Putamen (tissue), 1 donor: ENCODE measurements at regions not wholly inside any gene's neighbourhood (a gene's known extent, or its start where the extent isn't known, plus 50 kb on each side); places are given as distances from the start of the nearest gene placed in this dataset.

Experiments
- DNase-seq: peaks from one replicate; pipeline ENCODE4 v3.0.0-alpha.2; 2016; ENCODE audit warnings: low spot score

DNA sequence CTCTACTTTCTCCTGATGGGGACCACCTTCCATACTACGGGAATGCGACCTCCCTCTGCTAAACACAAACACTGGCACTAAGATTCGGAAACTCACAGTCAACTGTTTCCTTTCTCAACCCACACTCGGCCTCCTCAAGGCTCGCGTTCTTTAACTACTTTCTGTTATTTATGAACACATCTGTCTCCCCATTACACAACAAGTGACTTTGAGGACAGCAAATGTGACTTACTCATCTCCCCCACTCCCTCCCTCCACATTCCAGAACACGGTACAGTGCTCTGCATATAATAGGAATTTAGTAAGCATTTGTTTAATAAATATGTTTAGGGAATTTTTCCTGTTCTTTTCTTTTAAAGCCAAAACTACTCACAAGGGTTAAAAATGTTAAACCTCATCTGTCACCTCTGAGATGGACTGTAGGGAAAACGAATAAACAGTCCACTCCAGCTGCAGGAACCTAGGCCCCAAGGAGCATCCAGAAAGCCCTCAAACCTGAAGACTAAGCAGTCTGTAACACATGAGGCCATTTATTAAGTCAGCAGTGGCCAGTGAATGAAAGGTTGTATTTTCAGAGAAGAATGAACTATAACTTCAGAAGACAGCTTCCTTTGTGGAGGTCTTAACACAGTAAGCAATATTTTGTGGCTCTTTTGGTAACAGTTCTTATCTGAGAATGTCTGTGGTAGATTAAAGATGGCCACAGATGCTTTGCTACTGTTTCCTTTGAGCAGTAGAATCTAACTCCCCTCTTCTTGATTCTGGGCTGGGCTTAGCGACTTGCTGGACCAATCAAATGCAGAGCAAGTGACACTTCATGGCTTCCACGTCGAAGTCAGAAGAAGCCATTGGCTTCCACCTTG, 209.6 kb upstream of the DTNBP1 start:
- no peak for DNase-seq

DNA sequence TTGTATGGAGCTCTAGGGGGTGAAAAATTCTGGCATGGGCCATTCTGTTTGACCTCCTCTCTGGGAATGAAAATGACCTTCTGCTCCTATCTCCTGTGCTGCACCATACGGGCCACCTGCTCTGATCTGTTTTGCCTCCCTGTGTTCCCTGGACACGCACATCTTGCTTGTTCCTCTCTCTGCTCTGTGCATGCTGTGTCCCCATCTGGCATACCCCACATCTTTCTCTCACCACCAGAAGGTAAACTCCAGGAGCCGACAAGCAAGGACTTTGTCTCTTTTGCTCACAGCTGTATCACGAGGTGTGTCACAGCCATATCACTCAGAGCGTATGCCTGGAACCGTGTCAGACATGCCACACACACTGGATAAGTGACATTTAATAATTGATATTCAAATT, 208.4 kb upstream of the DTNBP1 start:
- no peak for DNase-seq

DNA sequence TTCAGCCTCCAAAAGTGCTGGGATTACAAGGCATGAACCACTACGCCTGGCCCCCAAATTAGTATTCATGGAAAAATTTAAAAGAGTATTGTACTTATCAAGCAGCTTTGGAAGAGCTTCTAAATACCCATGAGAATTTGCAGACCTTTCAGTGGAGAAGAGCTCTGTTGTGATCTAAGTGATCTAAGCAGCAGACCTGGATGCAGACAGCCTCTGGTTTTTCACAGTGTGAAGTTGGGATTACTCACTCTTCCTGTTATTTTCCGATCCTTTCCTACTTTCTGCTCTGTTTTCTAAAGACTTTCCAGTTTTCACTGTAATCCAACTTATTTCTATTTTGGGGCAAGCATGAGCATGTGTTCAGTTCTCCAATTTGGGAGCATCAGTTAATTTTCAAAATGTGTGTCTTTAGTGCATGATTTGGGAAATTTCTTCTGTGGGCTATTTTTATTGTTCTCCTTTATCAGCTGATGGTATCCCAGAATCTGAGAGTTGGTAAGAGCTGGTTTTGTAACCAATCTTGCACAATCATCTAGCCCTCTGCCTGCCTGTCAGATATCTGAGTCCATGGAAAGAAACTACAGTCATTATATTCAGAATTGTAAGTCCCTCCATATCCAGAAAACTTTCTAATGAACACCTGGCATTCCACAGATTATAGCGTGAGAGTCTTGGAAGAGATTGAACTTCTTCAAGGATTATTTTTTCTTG, 207.7 kb upstream of the DTNBP1 start:
- no peak for DNase-seq

DNA sequence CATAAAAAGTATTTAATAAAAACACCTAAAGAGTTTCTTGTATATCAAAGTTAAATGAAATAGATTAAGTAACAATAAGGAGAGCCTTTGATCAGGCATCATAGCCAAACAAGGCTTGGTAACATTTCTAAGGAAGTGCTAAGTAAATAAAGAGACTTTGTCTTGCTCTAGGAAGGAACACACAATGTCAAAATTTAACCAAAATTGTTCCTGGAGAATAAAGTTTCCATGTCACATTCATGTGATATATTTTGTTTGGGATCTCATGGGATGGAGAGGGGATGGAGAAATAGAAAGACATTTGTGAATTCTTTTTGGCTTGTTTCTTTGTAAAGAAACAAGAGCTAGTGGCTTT, 201.9 kb upstream of the DTNBP1 start:
- DNase-seq, result no peak

DNA sequence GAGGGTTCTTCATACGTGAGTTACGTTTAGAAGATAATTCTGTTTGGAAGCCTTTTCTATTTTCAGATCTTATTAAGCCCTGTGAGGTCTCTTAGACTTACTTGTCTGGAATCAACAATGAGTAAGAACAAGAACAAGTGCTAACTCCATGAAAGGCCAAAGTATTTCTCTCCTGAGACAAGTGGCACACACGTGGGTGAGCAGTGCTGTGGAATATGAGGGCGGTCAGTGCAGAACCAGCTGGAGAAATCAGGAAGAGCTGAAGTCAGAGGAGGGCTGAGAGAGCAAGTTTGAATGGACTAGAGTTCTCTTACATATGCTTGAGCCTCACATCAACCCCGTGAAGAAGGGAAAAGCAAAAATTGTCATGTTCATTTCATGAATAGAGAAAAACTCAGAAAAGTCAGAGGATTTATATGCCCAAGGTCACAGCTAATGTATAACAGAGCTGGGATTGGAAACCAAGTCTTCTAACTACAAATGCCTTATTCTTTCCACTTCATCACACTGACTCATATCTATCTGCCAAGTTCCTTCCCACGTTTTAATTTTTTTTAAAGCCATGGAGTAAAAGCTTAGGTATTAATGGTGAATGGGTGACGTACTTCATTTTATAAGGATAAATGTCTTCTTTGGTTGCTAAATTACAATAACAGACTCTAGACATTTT, 201.3 kb upstream of the DTNBP1 start:
- DNase-seq, result peak; percentile 46

- DNase-seq, result no peak
Observed at GRCh38 chr6:15862810-15863209, 200.0 kb upstream of the DTNBP1 start.

DNA sequence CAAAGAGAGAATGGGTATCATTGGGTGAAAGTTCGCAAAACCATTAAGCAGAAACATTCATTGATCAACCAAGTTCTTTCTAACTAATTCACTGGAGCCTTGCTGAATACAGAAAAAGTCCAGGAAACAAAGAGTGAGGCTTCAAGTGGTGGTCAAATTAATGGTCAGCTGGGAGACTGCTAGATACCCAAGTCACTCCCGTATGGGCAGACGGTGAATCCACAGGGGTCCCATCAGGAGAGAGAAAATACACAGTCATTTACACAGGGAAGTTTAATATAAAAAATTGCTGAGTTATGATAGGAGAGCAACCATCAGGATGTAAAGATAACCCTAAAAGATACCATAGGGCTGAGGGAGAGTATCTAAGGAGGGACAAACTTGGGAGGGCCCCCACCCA, 198.7 kb upstream of the DTNBP1 start:
- DNase-seq, result no peak

DNA sequence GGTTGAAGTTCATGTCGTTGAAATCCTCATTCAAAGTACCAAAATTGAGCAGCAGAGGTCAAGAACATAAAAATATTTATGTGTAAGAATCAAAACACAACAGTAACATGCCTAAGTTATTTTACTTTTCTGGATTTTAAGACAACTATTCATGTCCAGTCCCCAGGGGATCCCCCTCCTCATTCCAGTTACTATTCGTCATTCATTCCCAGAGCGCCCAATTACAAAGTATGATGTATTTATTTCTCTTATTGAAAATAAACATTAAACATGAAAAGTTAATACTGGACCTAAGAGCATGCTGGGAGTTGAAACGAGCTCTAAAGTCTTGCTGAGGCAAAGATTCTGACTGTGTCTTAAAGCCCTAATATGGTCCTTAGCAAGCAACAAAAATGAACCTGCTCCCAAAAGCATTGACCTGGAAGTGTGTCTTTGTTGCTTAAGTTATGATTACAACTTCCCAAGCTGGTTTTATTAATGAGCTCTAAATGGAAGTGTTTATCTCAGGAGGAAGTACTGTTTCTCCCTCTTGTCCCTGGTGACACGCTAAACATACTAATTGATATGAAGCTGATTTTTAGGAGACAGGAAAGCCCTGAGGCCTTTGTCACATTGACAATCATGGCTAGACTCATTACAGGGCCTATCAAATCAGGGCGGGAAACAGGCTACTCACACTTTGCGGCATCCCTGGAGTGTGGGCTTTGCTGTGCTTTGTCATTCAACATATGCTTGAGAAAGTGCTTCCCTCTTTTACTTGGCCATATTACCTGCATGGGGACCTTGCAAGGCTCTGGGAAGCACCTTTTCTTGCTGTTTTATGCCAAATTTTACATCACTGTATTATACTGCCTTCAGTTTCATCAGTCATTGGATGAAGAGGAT, 192.2 kb upstream of the DTNBP1 start:
- DNase-seq, result no peak

DNA sequence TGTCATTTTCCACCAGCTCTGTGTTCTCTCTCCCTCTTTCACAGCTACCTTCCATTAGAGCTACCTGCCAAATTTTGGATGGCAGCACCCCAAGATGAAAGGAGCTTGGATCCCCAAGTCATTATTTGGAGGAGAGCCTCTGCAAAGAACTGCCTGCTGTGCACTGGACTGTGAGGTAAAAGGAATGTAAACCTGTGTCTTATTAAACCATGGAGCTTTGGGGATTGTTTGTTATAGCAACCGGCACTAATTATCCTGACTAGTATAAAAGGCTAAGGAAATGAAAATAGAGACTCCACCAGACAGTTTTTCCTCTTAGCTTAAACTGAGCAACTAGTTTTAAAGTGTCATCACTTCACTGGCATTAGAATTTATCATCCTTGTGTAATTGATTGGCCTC, 191.6 kb upstream of the DTNBP1 start:
- DNase-seq, result no peak

DNA sequence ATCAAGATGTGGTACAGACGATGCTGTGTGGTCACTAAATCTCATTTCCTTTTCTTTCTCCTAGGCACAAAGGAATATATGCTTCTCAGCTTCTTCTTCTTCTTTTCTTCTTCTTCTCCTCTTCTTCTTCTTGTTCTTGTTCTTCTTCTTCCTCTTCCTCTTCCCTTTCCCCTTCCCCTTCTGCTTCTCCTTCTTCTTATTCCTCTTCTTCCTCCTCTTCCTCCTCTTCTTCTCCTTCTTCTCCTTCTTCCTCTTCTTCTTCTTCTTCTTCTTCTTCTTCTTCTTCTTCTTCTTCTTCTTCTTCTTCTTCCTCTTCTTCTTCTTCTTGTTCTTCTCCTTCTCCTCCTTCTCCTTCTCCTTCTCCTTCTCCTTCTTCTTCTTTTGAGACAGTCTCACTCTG, 190.4 kb upstream of the DTNBP1 start:
- DNase-seq, result no peak

- no peak for DNase-seq
Observed at GRCh38 chr6:15852289-15852688, 189.5 kb upstream of the DTNBP1 start.

GRCh38 chr6:15849395-15849794, 186.6 kb upstream of the DTNBP1 start:
- no peak for DNase-seq

DNA sequence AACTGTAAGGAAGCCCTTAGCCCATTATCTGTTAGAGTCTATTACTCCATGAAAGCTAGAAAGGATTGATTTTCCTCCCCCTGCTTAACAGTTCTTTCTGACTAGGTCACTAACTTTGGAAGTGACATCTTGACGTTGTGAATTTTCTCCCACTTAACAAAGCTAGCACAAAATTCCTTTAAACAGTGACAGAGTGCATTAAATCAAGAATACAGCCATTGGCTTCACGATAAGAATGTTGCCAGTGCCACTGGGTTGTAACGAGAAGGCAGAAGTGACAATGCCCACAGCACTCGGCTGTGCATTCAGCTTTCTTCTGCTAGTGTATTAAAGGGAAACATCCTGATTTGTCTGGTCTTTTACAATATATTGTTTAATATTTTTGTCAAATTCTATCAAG, 182.7 kb upstream of the DTNBP1 start:
- DNase-seq, result no peak

GRCh38 chr6:15843764-15844163, 180.9 kb upstream of the DTNBP1 start:
- DNase-seq, result no peak

DNA sequence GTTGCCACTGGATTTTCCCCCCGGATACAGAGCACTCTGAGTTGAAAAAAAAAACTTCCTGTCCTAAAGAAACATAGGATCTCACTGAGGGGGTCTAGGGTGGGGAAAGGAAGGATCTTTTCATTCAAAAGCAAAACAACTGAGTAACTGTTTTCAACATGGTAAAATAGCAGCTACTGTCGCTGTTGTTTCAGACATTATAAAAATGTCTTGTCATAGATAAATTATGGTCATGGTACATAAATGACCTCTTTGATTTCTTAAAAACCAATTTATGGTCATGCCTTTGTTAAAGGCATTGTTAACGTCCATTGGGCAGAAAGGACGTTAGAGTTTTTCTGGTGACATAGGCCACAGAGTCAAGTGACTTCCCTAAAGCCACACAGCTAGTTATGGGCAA, 180.4 kb upstream of the DTNBP1 start:
- no peak for DNase-seq

DNA sequence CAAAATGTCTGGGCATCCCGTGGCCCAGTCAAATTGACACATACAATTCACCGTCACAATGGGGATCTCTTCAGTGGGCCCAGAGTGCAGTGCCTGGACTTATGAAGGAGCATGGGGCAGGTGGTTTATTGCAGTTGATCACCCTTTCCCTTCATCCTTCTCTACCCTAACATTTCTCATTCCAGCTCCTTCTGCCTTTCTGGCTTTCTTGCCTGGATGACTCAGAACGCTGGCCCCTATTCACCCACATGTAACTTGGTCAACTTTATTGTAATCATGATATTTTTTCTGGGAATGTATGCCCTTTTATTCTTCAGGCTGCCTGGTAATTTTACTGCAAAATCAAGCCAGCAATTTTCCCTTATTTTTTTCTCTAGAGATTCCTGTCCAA, 179.9 kb upstream of the DTNBP1 start:
- no peak for DNase-seq

DNA sequence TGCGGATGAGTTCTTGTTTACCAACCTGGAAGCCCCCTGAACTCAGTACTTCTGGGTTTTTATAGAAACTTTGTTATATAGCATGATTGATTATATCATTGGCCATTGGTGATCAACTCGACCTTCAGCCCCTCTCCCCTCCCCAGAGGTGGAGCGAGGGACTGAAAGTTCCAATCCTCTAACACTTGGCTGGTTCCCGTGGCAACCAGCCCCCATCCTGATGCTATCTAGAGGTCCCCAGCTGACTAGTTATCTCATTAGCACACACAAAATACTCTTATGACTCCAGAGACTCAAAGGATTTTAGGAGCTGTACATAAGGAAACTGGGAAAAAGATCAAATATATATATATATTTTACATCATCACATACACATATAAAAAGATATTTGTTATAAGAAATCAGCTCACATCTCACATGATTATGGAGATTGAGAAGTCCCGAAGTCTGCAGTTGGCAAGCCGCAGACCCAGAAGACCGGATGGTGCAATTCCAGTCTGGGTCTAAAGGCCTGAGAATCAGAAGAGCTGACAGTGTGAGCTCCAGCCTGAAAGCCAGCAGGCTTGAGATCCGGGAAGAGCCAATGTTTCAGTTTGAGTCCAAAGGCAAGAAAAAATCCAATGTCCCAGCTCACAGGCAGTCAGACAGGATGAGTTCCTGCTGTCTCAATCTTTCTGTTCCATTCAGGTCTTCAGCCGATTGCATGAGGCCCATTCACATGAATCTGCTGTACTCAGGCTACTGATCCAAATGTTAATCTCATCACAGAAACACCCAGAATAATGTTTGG, 179.3 kb upstream of the DTNBP1 start:
- no peak for DNase-seq

DNA sequence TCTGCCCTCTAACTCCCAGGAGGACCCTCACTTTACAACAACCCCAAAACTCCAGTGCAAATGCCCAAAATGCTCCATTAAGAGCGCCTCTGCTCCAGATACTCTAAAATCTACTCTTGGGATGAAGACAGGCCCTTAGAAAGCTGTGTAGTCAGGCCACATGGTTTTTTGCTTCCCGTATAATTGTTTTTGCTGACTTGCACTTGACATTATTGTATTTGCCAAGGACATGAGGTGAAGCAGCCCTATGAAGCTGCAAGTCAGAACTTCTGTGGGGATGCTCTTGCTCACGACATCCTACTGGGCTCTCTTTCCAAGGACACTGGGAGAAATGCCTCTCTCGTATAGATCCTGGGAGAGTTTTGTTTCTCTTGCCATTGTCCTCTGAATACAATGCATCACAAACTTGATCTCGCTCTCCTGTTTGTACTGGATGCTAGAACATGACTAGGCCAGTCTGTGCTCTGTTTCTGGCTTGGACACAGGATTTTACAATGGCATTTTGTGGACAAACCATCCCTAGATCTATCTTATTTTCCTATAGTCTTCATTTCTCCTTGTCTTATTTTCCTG, 177.2 kb upstream of the DTNBP1 start:
- no peak for DNase-seq

DNA sequence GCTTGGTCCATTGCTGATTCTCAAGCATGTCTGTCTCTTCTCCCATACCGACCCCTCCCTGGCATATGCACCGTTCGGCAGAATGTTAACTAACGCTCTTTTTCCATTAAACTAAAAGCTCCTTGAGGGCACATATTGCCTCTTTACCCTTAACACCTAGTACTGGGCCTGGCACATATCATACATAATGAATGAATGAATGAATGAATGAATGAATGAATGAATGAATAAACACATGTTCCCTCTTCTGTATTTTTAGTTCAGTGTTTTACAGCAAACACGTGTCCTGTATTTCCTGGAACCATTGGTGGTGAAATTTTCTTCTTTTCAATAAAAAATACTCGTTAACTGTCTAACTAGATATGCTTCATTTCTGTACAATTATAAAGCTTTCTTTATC, 174.4 kb upstream of the DTNBP1 start:
- no peak for DNase-seq

DNA sequence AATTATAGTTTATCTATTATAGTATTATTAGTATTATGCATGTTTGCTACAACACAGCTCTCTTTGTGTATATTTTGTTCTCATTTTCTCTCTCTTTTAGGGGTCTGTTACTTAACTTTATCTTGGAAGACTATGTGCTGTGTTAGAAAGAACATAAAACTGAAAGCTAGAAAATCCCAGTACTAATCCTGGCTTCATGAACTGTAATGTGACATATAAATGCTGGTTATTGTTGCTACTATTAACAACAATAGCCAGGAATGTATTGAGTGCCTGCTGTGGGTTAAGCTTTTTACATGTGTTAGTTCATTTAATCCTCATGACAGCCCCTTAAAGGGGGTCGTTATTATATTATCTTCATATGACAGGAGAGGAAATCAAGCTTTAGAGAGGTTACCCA, 170.0 kb upstream of the DTNBP1 start:
- DNase-seq, result no peak

- no peak for DNase-seq
Observed at GRCh38 chr6:15829156-15829555, 166.3 kb upstream of the DTNBP1 start.
